ENCODE measurements at regions not wholly inside any gene's neighbourhood (a gene's known extent, or its start where the extent isn't known, plus 50 kb on each side); places are given as distances from the start of the nearest gene placed in this dataset.

GRCh38 chr6:103255132-103255531 lies 1604.6 kb downstream of the HACE1 start:
- TF ChIP-seq FOXA1 (IDR thresholded peaks at IDR 0.05) = no peak
- TF ChIP-seq ZNF384 (IDR thresholded peaks at IDR 0.05) = no peak
- no peak for TF ChIP-seq NFRKB (IDR thresholded peaks at IDR 0.05)
- no peak for TF ChIP-seq BHLHE40 (IDR thresholded peaks at IDR 0.05; ENCODE audit: borderline replicate concordance)
- no peak for TF ChIP-seq HDGF (IDR thresholded peaks at IDR 0.05; ENCODE audit: borderline replicate concordance)
